IMR-90 (cell line): ENCODE measurements at regions not wholly inside any gene's neighbourhood (a gene's known extent, or its start where the extent isn't known, plus 50 kb on each side); places are given as distances from the start of the nearest gene placed in this dataset.

Experiments used
- POLR2A ChIP-seq: IDR thresholded peaks from 2 replicates; pipeline ENCODE4 v1.6.1; 2012; ENCODE audit warnings: mild to moderate bottlenecking, low read depth, low read length
- RAD21 ChIP-seq: IDR thresholded peaks from 2 replicates; pipeline ENCODE4 v1.6.1; 2012; ENCODE audit warnings: low read length, improper control_type of control experiment
- RFX5 ChIP-seq: IDR thresholded peaks from 2 replicates; pipeline ENCODE4 v1.8.0; 2012; ENCODE audit warnings: low read depth, mild to moderate bottlenecking, low read length, moderate library complexity
- TF ChIP-seq, protein P1 (sequence below): conservative IDR thresholded peaks from 2 replicates; pipeline ENCODE4 v1.5.1; 2012; ENCODE audit warnings: mild to moderate bottlenecking, low read depth, low read length, improper control_type of control experiment

DNA sequence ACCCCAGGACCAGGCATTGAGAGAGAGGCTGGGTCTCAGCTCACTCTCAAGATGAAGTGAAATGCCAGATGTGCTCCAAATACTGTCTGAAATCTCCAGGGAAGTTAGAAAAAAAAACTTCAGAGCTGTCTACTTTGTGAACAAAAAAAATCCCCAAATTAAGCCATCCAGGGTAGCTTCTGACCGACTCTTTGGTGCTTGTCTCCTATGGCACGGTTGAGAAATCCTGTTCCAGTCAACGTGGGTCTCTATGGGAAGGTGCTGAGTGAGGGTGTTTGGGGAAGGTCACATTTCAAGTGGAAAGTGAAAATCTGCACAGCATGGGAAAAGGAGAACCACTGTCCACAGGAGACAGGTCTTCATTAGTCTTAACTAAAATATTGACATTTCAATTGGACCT lies 322.5 kb upstream of the CFAP20DC start:
- TF ChIP-seq, protein P1, sequence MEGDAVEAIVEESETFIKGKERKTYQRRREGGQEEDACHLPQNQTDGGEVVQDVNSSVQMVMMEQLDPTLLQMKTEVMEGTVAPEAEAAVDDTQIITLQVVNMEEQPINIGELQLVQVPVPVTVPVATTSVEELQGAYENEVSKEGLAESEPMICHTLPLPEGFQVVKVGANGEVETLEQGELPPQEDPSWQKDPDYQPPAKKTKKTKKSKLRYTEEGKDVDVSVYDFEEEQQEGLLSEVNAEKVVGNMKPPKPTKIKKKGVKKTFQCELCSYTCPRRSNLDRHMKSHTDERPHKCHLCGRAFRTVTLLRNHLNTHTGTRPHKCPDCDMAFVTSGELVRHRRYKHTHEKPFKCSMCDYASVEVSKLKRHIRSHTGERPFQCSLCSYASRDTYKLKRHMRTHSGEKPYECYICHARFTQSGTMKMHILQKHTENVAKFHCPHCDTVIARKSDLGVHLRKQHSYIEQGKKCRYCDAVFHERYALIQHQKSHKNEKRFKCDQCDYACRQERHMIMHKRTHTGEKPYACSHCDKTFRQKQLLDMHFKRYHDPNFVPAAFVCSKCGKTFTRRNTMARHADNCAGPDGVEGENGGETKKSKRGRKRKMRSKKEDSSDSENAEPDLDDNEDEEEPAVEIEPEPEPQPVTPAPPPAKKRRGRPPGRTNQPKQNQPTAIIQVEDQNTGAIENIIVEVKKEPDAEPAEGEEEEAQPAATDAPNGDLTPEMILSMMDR, result no peak
- no peak for TF ChIP-seq RAD21
- no peak for TF ChIP-seq RFX5
- TF ChIP-seq POLR2A, result no peak
